RKO (cell line): ENCODE measurements at regions not wholly inside any gene's neighbourhood (a gene's known extent, or its start where the extent isn't known, plus 50 kb on each side); places are given as distances from the start of the nearest gene placed in this dataset.
"Not testable (repeated sequence)": the region's sequence is repeated elsewhere in the genome, so short reads cannot be mapped to it uniquely, and the experiment has no call there.

Source experiments
- DNase-seq: peaks from one replicate; pipeline ENCODE4 v3.0.0-alpha.2; 2016; ENCODE audit warnings: low spot score

- peak; percentile 30 for DNase-seq
Observed at GRCh38 chr19:27971071-27971470, 1241.9 kb downstream of the UQCRFS1 start.

DNA sequence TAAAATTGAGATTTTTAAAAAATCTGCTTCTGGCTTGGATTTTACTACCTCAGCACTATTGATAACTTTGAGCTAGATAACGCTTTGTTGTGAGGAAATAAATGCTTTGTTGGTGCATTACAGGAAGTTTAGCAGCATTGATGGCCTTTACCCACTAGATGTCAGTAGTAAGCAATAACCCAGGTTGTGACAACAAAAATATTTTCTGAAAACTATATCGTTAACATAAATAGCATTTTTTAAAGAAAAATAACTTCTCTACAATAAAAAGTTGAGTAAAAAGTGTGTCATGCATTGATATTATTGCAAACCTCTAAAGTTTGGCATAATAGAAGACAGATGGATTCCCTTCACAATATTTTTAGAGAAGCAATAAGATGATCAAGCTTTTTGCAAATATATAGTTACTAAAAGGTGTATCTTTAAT is 1246.5 kb downstream of the UQCRFS1 start:
- DNase-seq, result peak; percentile 39

- no peak for DNase-seq
Observed at GRCh38 chr19:27964185-27964584, 1248.8 kb downstream of the UQCRFS1 start.

GRCh38 chr19:27962264-27962663 is 1250.7 kb downstream of the UQCRFS1 start:
- no peak for DNase-seq

DNA sequence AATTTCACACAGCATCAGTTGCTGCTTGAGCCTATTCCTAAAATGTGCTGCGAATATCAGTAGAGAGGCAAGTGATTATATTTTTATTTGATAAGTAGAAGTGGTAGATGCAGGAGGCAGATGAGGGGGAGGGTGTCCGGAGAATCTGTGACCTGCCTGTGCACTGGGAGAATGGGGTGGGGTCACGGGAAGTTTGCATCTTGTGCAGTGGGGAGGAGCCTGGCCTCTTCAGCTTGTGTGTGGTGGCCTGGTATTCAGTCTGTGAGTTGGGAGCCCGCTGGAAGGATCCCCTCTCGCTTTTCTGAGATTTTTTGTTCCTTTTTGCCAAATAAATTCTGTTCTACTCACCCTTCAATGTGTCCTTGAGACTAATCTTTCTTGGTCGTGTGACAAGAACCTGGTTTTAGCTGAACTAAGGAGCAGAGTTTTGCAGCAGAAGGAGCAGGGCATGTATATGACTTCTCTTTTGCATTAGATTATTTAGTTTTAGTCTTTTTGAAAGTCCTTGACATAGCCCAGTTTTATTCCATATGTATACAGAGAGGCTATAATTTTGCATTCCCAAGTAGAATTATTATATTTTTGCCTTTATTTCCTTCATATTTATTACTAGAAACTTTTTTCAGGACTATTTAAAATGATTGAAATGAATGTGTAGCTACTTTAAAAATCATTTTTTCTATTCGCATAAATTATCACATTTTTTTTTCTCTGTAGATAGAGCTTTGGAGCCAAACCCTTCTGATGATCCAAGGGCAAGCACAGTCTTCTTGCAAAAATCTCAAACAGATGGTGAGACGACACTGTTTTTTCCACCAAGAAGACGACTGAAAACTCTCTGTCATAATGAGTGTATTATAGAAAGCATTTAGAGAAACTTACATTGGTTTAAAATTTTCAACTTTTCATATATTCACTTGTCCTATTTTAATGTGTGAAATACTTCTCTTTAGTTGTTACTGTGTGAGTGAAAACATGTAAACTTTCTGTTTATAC is 1257.2 kb downstream of the UQCRFS1 start:
- no peak for DNase-seq

DNA sequence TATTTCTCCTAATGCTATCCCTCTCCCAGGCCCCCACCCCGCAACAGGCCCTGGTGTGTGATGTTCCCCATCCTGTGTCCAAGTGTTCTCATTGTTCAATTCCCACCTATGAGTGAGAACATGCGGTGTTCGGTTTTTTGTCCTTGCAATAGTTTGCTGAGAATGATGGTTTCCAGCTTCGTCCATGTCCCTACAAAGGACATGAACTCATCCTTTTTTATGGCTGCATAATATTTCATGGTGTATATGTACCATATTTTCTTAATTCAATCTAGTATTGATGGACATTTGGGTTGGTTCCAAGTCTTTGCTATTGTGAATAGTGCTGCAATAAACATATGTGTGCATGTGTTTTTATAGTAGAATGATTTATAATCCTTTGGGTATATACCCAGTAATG is 1270.3 kb downstream of the UQCRFS1 start:
- DNase-seq, result not testable (repeated sequence)

DNA sequence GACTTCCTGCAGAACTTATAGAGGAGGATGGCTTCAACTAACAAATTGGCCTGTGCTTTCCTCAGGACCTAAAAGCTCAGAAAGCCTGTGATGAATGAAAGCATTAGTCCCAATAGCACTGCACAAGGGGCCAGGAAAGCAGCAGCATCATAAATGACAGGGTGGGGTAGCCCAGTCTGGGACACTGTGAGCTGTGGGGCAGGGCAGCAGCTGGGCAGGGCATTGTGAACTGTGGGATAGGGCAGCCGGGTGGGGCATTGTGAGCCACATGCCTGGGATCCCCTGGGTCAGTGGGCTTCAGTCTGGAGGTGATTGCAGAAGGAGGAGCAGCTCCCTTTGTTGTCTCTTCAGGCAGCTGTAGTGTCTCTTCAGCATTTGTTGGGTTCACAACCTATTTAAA is 1276.8 kb downstream of the UQCRFS1 start:
- no peak for DNase-seq

DNA sequence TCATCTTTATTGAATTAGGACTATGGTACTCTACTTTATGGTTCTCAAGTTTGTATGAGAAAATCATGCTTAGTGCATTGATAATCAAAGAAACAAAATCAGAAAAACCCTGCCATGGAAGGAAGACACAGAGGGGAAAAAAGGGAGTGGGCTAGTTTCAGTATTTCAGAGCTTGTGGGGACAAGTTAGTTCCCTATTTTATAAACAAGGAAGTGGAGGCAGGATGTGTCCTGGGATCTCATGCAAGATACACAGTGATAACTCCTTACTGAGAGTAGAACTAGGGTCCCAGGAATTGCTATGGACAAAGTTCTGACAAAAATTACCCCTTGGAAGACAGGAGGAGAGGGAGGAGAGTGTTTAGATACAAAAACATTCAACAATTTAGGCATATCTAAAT is 1277.3 kb downstream of the UQCRFS1 start:
- DNase-seq, result no peak

DNA sequence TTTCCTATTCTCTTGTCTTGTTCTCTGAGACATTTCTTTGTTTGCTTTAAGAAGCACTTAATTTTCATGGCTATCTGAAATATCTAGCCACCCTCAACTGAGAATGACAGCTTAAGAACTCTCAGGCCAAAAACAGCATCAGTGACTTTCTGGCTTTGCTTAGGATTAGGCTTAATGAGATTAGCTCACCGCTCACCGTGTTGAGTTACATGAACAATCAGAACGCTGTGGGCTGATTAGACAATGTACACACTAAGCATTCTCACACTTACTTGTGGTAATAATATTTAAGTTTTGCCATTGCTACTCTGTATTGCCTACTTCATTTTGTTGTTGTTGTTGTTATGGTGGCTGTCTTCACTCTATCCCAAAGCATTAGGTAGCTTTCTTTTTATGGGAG is 1283.6 kb downstream of the UQCRFS1 start:
- DNase-seq, result no peak

DNA sequence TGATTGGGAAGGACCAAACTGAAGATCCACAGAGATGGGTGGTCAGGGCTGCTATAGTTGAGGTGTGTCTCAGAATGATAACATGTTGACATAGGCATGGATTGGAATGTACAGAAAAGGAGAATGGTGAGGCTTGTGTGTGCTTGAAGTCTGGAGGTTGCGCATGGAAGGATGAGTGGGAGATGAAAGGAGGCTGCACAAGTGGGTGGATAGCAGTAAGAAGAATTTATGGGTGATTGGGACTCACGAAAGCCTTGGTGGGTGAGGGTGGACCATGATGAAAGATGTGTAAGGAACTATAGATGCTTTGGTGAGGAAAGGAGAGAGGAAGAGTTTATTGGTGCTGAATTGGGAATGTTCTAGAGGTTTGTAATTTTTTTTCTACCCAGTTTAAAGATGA is 1287.7 kb downstream of the UQCRFS1 start:
- no peak for DNase-seq

- DNase-seq, result no peak
Observed at GRCh38 chr19:27922970-27923369, 1290.0 kb downstream of the UQCRFS1 start.

GRCh38 chr19:27920774-27921173 is 1292.2 kb downstream of the UQCRFS1 start:
- no peak for DNase-seq

GRCh38 chr19:27918818-27919217 is 1294.1 kb downstream of the UQCRFS1 start:
- no peak for DNase-seq

DNA sequence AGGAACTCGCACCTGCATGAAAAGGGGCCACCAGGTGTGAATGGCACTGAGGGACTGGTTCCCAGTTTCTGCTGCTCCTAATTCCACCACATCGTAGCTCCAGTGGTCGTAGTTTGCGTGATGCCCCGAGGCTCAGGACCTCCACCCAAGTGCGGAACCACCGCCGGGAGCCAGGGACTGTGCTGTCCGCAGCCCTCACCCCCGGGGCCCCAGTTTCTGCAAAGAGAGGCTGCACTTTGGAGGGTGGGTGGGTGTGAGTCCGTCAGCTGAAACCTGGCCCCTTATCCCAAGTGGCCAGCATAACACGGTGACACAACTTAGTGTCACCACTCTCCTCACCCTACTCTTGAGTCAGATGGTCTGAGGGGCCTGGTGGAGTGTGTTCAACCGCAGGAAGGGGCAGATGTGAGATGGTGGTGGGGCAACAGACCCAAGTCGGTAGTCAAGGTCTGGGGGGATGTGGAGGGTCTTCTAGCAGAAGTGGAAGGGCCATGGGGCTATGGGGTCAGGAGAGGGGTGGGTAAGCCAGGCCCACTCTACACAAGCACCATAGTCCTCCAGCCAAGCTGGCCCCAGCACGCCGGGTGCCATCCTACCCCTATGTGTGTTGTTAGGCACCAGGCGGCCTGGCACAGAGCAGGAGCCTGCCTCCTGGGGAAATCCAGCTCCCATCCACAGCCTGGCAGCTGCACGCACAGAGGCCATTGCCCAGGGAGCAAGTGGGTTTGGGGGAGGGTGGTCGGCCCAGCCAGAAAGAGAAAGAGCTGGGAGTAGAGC is 1301.6 kb downstream of the UQCRFS1 start:
- no peak for DNase-seq

GRCh38 chr19:27909861-27910260 is 1303.1 kb downstream of the UQCRFS1 start:
- no peak for DNase-seq

GRCh38 chr19:27909185-27909840 is 1303.6 kb downstream of the UQCRFS1 start:
- DNase-seq, result no peak

DNA sequence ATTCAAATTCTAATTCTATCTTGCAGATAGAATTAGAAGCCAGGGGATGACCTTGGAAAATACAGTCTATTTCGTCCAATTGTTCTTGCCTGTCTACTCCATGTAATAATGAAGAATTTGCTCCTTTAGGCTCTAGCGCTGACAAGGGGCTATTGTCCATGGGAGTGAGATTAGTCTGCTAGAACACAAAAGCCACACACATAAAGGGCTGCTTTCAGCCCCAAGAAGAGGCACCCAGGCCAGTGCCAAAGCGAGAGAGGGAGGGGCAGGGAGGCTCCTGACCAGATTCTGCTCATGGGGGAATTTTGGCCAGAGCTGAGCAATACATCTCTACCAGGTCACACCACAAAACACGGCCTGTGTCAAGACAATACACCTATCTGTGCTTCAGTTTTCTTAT is 1306.9 kb downstream of the UQCRFS1 start:
- DNase-seq, result no peak

- no peak for DNase-seq
Observed at GRCh38 chr19:27905074-27905473, 1307.9 kb downstream of the UQCRFS1 start.

DNA sequence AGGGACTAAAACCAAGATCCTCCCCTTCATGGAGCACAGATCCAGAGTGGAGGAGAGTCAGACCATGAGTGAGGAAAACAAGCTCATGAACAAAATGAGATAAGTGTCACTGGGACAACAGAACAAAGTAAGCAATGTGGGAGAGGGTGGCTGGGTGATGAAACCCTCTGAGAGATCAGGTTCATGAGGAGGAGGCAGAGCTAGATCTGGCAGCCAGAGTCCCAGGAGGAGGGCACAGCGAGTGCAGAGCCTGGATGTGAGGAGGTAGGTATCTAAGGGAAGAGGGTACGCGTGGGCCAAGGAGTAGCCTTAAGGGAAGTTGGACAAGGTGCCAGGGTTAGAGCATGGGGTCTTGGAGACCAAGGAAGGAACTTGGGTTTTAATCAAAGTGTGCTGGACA is 1311.9 kb downstream of the UQCRFS1 start:
- DNase-seq, result no peak

GRCh38 chr19:27896091-27896490 is 1316.9 kb downstream of the UQCRFS1 start:
- DNase-seq, result no peak

- DNase-seq, result no peak
Observed at GRCh38 chr19:27894906-27895754, 1317.8 kb downstream of the UQCRFS1 start.

GRCh38 chr19:27892500-27892899 is 1320.5 kb downstream of the UQCRFS1 start:
- no peak for DNase-seq
